GM12878 (cell line): ENCODE measurements at regions not wholly inside any gene's neighbourhood (a gene's known extent, or its start where the extent isn't known, plus 50 kb on each side); places are given as distances from the start of the nearest gene placed in this dataset.
"Not testable (repeated sequence)": the region's sequence is repeated elsewhere in the genome, so short reads cannot be mapped to it uniquely, and the experiment has no call there.

Experiments used
- EP300 ChIP-seq, 2 experiments: fragments of 150-350 bp in 1 of 2; IDR thresholded peaks; 2 replicates each; pipeline ENCODE4 v1.6.1; 2011 to 2012; ENCODE audit warnings: low read depth in 2 of 2, low read length in 2 of 2, borderline replicate concordance in 1 of 2, improper control_type of control experiment in 1 of 2, inconsistent platforms in 1 of 2; ENCODE audit not compliant: control insufficient read depth in 1 of 2
- FOS ChIP-seq: IDR thresholded peaks from 3 replicates; pipeline ENCODE4 v1.6.1; 2011; ENCODE audit warnings: borderline replicate concordance; ENCODE audit not compliant: insufficient read length; ENCODE audit errors: extremely low read depth
- HDAC2 ChIP-seq: fragments of 200-600 bp; sonication (generic); IDR thresholded peaks from 2 replicates; pipeline ENCODE4 v1.6.1; 2017
- MXI1 ChIP-seq: fragments of 150-350 bp; IDR thresholded peaks from 2 replicates; pipeline ENCODE4 v1.6.1; 2011; ENCODE audit warnings: low read depth, mild to moderate bottlenecking, inconsistent platforms, low read length, improper control_type of control experiment
- PBX3 ChIP-seq: IDR thresholded peaks from 2 replicates; pipeline ENCODE4 v1.6.1; 2011; ENCODE audit warnings: mild to moderate bottlenecking, low read depth, low read length, moderate library complexity; ENCODE audit not compliant: insufficient replicate concordance
- POLR2A ChIP-seq: IDR thresholded peaks from 2 replicates; pipeline ENCODE4 v1.6.1; 2011; ENCODE audit warnings: low read depth, mild to moderate bottlenecking, low read length
- RAD21 ChIP-seq: IDR thresholded peaks from 2 replicates; pipeline ENCODE4 v1.6.1; 2011; ENCODE audit warnings: mild to moderate bottlenecking, low read depth, low read length, moderate library complexity; ENCODE audit not compliant: insufficient read depth
- RCOR1 ChIP-seq: conservative IDR thresholded peaks from 2 replicates; pipeline ENCODE4 v1.6.1; 2012; ENCODE audit warnings: low read depth, low read length, improper control_type of control experiment
- RELA ChIP-seq: fragments of 450-650 bp; IDR thresholded peaks from 2 replicates; pipeline ENCODE4 v1.8.0; 2014; ENCODE audit warnings: borderline replicate concordance; ENCODE audit not compliant: partially characterized antibody
- SREBF2 ChIP-seq: IDR thresholded peaks from 2 replicates; pipeline ENCODE4 v1.6.1; 2012; ENCODE audit warnings: mild to moderate bottlenecking, low read length
- TCF12 ChIP-seq: IDR thresholded peaks from 2 replicates; pipeline ENCODE4 v1.6.1; 2011; ENCODE audit warnings: low read depth, mild to moderate bottlenecking, low read length
- ZNF384 ChIP-seq: IDR thresholded peaks from 2 replicates; pipeline ENCODE4 v1.6.1; 2012; ENCODE audit warnings: low read depth, mild to moderate bottlenecking, low read length, improper control_type of control experiment, borderline replicate concordance
- TF ChIP-seq, protein P1 (sequence below), 3 experiments: IDR thresholded peaks in 2 of 3; conservative IDR thresholded peaks in 1 of 3; 2 replicates each; pipeline ENCODE4 v1.5.1; 2011; ENCODE audit warnings: low read depth in 3 of 3, low read length in 3 of 3, mild to moderate bottlenecking in 3 of 3, control low read depth in 2 of 3, moderate library complexity in 2 of 3, inconsistent platforms in 1 of 3, mixed read lengths in 1 of 3; ENCODE audit not compliant: control insufficient read depth in 2 of 3, insufficient read depth in 1 of 3; ENCODE audit errors: extremely low read depth in 1 of 3
- TF ChIP-seq, protein P2 (sequence below): IDR thresholded peaks from 2 replicates; pipeline ENCODE4 v1.6.1; 2011; ENCODE audit warnings: borderline replicate concordance, low read depth, mild to moderate bottlenecking, moderate library complexity, mixed read lengths, low read length; ENCODE audit not compliant: insufficient read depth; ENCODE audit errors: extremely low read length

- TF ChIP-seq SREBF2; FOS; ZNF384; PBX3; RCOR1; POLR2A; RELA; TCF12; EP300 (IDR thresholded peaks at IDR 0.05; ENCODE audit: borderline replicate concordance in 1 of 2, control insufficient read depth in 1 of 2, low read depth in 2 of 2, low read length in 2 of 2); RAD21; HDAC2; MXI1: not testable (repeated sequence)
- TF ChIP-seq, protein P1, sequence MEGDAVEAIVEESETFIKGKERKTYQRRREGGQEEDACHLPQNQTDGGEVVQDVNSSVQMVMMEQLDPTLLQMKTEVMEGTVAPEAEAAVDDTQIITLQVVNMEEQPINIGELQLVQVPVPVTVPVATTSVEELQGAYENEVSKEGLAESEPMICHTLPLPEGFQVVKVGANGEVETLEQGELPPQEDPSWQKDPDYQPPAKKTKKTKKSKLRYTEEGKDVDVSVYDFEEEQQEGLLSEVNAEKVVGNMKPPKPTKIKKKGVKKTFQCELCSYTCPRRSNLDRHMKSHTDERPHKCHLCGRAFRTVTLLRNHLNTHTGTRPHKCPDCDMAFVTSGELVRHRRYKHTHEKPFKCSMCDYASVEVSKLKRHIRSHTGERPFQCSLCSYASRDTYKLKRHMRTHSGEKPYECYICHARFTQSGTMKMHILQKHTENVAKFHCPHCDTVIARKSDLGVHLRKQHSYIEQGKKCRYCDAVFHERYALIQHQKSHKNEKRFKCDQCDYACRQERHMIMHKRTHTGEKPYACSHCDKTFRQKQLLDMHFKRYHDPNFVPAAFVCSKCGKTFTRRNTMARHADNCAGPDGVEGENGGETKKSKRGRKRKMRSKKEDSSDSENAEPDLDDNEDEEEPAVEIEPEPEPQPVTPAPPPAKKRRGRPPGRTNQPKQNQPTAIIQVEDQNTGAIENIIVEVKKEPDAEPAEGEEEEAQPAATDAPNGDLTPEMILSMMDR (IDR thresholded peaks at IDR 0.05 in 2 of 3, conservative IDR thresholded peaks at IDR 0.05 in 1 of 3; ENCODE audit: control insufficient read depth in 2 of 3, extremely low read depth in 1 of 3, insufficient read depth in 1 of 3, low read depth in 3 of 3, low read length in 3 of 3), result not testable (repeated sequence)
- TF ChIP-seq, protein P2, sequence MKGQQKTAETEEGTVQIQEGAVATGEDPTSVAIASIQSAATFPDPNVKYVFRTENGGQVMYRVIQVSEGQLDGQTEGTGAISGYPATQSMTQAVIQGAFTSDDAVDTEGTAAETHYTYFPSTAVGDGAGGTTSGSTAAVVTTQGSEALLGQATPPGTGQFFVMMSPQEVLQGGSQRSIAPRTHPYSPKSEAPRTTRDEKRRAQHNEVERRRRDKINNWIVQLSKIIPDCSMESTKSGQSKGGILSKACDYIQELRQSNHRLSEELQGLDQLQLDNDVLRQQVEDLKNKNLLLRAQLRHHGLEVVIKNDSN, result not testable (repeated sequence)
Observed at GRCh38 chr6:159538031-159538430, 155.0 kb downstream of the SOD2 start.
